ENCODE measurements at regions not wholly inside any gene's neighbourhood (a gene's known extent, or its start where the extent isn't known, plus 50 kb on each side); places are given as distances from the start of the nearest gene placed in this dataset.
"Not testable (repeated sequence)": the region's sequence is repeated elsewhere in the genome, so short reads cannot be mapped to it uniquely, and the experiment has no call there.

DNA sequence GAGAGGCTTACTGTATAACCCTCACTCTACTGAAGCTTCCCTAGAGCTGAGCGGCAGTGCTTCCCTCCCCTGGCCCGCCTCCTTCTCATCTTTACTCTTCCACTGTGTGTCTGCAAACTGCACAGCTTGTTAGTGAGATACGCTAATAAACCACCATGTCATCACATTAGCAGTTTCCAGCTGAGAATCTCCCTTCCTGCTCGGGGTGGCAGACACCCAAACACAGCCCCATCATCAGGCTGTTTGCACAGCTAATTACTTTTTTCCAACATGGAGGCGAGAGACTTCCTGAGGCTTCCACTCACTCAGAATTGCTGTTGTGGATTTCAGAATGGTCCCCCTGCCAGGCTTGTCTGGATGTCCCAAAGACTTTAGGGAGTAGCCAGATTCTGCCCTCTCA, 444.9 kb upstream of the SULF2 start:
- no peak for DNase-seq (ENCODE audit: low spot score)

DNA sequence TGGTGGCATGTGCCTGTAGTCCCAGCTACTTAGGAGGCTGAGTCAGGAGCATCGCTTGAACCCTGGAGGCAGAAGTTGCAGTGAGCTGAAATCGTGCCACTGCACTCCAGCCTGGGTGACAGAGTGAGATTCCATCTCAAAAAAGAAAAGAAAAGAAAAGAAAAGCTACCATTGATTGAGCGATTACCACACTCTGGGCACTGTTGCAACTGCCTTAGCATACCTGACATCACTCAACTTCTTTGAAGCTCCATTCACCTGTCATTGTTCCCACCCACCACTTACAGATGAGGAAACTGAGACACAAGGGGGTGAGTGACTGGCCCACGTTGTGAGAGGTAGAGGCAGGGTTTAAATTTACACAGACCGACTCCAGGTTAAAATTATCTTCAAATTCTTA, 442.1 kb upstream of the SULF2 start:
- no peak for DNase-seq (ENCODE audit: low spot score)

- no peak for DNase-seq (ENCODE audit: low spot score)
Observed at GRCh38 chr20:48226642-48227041, 441.4 kb upstream of the SULF2 start.

DNA sequence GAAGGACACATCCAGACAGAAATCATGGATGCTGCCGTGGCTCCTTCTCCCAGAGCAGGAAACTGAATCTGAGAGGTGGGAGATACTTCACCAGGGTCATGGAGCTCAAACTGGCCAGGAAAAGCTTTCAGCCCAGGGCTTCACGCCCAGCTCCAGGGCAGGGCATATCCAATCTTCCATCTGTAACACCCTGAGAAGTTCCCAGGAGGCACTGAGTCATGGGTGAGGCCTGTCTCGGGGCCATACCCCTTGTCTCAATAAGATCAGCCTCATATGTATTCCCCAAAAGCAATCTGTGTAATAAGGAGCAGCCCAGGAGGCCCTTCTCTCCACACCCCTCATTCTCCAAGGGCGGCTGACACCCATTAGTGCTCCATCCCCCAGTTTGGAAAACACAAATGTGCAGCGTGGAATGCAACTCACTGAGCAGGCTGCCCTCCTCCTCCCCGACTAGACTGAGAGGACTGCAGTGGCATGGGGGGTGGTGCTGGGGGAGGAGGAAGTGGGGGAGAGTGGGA, 439.3 kb upstream of the SULF2 start:
- no peak for DNase-seq (ENCODE audit: low spot score)

- no peak for DNase-seq (ENCODE audit: low spot score)
Observed at GRCh38 chr20:48223715-48224114, 438.4 kb upstream of the SULF2 start.

DNA sequence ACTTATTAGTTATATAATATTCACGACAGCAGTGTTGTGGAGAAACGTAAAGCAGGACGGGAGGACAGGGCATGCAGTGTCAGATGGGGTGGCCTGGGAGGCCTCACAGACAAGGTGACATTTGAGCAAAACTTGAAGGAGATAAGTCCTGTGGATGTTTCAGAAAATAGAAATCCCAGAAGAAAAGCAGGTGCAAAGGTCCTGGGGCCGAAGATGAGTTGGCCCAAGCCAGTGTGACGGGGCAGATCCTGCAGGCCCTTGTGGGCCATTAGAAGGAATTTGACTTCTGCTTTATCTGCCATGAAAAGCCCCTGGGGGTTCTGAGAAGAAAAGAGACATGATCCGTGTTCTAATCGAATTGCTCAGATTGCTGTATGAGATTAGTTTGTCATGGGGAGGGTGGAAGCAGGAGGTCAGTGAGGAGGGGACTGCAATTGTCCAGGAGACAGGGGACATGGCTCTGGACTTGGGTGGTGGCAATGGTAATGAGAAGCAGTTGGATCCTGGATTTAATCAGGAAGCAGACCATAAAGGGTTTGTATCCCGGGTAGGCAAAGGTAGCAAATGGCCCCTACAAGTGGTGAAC, 437.4 kb upstream of the SULF2 start:
- DNase-seq (ENCODE audit: low spot score): no peak

DNA sequence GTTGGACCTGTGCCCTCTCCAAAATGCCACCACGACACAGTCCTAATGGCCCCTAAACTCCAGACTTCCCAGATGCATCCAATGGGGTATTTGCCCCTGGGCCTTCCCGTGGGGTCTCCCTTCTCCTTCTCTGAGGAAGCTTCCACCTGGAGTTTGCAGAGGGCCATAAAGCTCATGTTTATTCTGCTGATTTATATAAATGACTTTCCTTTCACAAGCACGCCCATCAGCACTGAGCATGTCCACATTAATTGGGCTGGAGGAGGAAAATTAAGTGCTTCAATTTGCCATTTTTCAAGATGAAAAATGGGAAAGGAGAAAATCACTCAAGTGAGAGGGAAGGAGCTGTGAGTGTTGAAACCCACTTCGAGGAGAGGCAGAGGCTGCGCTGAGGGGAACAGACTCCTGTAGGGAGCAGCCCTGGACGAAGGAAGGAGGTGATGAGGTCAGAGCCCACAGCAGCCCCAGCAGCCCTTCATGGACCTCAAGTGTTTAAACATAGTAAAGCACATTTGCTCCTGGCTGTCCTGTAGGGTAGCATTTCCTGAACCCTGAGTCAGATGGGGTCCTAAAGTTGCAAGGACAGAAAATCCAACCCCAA, 434.9 kb upstream of the SULF2 start:
- no peak for DNase-seq (ENCODE audit: low spot score)

DNA sequence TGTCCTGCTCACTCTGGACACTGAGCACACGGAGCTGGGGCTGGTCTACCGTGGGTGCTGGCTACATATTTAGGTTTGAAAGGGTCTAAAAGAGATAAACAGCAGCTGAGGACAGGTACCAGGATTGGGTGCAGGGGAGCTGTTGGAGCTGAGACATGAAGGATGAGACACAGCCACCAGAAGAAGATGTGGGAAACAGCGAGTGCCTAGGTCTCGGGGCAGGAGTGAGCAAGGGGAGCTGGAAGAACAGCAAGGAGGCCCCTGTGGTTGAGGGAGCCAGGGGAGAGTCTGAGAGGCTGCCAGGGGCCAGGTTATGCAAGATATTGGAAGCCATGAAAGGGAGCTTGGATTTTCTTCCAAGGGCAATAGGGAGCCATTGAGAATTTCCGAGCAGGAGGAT, 434.0 kb upstream of the SULF2 start:
- DNase-seq (ENCODE audit: low spot score): no peak

DNA sequence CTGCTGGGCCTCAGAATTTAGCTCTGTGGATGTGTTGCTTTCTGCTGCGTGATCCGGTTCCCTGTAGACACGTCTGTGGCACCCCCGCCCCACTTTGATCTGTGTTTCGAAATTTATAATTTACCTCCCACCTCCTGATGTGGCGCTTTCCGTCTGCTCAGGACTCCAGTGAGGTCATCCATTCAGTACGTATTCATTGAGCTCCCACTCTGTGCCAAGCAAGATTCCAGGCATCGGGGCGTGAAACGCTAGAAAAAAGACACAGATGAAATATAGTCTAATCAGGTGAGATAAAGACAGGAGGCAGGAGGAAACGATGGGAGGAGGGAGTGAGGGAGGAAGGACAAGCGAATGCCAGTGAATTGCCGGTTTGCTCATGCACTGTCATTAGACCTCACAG, 431.9 kb upstream of the SULF2 start:
- DNase-seq (ENCODE audit: low spot score): no peak

- DNase-seq (ENCODE audit: low spot score): no peak
Observed at GRCh38 chr20:48215536-48215935, 430.3 kb upstream of the SULF2 start.

DNA sequence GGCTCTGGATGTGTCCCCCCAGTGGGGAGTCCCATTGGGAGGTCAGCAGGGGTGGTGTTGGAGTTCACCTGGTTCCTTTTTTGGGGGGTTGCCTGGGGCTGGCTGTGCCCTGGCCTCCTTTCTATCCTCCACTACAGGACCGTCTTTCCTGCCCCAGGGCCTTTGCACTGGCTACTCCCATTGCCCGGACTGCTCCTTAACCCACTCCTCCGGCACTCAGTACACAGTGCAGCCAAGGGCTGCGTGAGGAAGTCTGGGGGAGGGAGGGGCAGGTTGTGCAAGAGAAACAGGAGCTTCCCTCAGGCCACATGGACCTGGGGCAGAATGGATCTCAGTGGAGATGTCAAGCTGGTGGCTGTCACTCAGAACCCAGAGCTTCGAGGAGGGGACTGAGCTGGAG, 429.3 kb upstream of the SULF2 start:
- no peak for DNase-seq (ENCODE audit: low spot score)

DNA sequence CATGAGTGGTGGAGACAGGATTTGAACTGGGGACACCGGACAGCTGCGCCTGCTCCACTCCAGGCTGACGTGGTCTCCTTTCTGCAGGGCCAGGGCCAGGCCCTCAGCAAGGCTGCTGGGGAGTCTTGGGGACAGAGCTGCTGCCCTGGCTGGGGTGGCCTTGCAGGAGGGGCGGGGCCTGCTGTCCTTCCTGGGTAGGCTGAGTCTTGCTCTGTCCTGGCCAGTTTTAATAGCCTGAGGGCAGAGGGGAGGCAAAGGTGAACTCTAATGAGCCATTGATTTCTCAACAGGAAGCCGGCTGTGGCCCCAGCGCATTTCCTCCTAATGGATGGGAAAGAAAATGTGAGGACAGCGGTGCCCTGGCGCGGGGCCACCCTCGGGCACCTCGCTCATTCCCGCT, 428.4 kb upstream of the SULF2 start:
- not testable (repeated sequence) for DNase-seq (ENCODE audit: low spot score)

- no peak for DNase-seq (ENCODE audit: low spot score)
Observed at GRCh38 chr20:48212806-48213509, 427.7 kb upstream of the SULF2 start.

GRCh38 chr20:48211847-48212246, 426.6 kb upstream of the SULF2 start:
- no peak for DNase-seq (ENCODE audit: low spot score)

- no peak for DNase-seq (ENCODE audit: low spot score)
Observed at GRCh38 chr20:48211238-48211637, 426.0 kb upstream of the SULF2 start.

- no peak for DNase-seq (ENCODE audit: low spot score)
Observed at GRCh38 chr20:48210111-48211027, 425.1 kb upstream of the SULF2 start.

DNA sequence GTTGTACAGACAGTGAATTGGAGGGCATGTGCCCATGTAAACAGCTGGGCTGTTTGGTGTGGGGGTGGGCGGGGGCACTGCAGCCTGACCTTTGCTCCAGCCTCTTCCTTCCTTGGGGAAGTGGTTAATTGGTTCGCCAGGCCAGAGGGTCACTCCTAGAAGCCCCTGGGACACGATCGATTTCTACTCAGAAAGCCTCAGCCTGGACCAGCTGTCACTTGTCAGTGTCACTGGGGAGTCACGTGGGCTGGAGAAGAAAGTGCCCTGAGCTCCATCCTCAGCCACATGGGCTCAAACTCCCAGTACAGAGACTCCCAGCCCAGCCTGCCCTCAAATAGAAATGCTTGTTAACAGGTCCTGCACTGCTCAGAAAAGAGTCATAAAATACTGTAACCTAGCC, 423.8 kb upstream of the SULF2 start:
- DNase-seq (ENCODE audit: low spot score): no peak

DNA sequence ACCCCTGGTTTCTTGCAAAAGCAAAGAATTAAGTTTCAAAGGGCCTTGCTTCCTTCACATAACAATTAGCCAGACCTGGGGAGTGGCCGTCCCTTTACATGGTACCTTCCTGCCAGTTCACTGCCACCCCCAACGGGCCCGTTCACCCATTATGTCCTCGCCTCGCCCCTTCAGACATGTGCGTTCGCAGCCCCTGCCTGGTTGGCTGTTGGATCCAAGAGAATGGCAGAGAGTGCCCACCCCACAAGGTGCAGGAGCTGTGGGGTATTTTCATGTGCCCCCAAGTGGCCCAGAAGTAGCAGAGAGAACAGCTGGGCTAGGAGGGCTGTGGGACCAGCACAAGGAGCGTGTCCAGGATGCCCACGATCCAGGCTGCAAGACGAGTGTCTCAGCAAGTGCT, 422.9 kb upstream of the SULF2 start:
- no peak for DNase-seq (ENCODE audit: low spot score)

DNA sequence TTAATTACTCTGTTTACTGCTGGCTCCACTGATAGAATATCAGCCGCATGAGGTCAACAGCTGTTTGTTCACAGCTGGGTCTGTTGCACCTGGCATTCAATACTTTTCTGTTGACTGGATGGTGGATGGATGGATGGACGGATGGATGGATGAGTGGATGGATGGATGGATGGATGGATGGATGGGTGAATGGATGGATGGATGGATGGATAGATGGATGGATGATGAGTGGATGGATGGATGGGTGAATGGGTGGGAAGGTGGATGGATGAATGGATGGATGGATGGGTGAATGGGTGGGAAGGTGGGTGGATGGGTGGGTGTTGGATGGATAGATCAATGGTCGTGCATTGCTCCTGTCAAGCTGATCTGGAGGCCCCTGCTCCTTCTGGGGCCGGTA, 422.2 kb upstream of the SULF2 start:
- no peak for DNase-seq (ENCODE audit: low spot score)

DNA sequence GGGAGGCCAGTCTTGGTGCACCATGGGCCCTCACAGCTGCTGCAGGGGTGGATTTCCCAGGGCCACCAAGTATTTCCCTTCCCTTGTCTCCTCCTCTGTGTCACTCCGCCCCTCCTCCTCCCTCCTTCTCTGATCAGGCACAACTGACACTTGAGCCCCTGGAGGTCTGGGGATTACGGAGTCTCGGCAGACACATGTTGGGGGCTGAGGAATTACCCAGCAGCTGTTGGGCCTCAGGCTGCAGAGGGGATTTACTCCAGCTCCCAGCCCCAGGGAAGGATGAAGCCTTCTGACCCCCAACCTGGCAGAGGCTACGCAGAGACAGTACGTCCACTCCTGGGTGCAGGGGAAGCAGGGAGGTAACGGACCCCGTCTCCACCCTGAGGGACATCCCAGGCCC, 420.5 kb upstream of the SULF2 start:
- no peak for DNase-seq (ENCODE audit: low spot score)

DNA sequence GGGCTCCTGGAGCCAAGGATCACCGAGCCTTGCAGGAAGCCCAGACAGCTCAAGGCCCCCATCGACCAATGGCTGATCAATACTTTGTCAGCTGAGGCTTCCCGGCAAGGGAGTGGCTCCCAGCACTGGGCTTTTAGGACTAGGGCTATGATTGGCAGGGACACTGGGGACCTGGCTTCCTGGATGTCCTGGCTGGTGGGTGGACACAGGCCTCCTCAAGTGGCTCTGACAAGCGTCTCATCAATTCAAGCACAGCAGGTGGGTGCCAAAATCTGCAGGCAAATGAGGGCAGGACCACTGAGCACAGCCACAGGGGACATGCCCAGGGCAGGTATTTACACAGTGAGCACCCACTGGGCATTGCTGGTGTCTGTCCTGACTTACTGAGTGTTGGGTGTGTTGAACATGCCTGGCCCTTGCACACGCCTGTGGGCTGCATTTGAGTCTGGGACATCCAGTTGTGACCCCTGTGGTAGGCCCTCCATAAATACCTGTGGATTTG, 420.1 kb upstream of the SULF2 start:
- DNase-seq (ENCODE audit: low spot score): no peak

DNA sequence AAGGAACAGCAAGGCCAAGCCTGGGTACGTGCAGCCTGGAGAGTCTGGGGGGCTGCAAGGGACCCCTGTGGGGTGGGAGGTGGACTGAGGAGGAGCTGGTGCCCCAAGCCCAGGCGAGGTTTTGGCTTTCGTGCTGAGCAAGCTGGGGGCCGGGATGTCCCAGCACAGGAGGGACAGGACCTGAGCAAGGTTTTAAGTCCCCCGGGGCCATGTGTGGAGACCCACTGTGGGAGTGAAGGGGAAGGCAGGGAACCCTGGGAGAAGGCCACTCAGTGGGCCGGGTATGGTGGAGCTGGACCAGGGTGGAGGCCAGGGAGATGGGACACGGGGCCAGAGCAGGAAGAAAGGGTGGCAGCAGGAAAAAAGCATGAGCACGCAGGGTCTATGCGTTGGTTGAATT, 419.2 kb upstream of the SULF2 start:
- no peak for DNase-seq (ENCODE audit: low spot score)
